ENCODE measurements at regions not wholly inside any gene's neighbourhood (a gene's known extent, or its start where the extent isn't known, plus 50 kb on each side); places are given as distances from the start of the nearest gene placed in this dataset.

DNA sequence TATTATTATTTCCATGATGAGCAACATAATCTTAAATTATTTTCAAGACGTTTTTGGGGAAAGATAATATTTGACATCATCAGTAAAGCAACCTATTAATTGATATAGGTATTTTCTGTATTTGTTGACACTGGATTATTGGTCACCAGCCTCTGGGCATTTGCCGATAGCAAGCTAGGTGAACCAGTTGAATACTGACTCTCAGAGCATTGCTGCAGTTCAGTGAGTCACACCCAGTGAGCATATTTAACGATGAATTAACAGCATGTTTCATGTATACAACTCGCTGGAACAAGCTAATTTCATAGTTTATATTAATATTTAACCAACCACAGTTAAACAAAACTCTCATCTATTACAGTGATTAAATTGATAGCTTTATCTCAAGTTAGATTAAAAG lies 1006.0 kb upstream of the DIAPH2 start:
- no peak overlapping the region for H4K8ac ChIP-seq (ENCODE audit: extremely low read depth, insufficient read depth, low read length)
- H3K9ac ChIP-seq (replicated peaks in 1 of 4; ENCODE audit: extremely low read depth in 1 of 4, low read depth in 3 of 4, low read length in 3 of 4): no peak overlapping the region
- no peaks in the 10 kb centered on the region for H3K27me3 ChIP-seq (replicated peaks in 1 of 4; ENCODE audit: control insufficient read depth in 3 of 4, extremely low read depth in 1 of 4, insufficient read depth in 3 of 4, low read length in 3 of 4)
- no peak overlapping the region for H3K4me3 ChIP-seq (ENCODE audit: extremely low read depth in 1 of 4, insufficient read depth in 2 of 4, low read depth in 3 of 4, low read length in 4 of 4)
- no peak overlapping the region for H2BK20ac ChIP-seq (ENCODE audit: low read length)
- H3K27ac ChIP-seq (ENCODE audit: low read depth, low read length): no peak overlapping the region
- H2BK12ac ChIP-seq (ENCODE audit: low read depth, low read length): no peak overlapping the region
- H3K9me3 ChIP-seq (ENCODE audit: insufficient read depth in 2 of 2, low read depth in 1 of 2, low read length in 1 of 2): no peaks in the 10 kb centered on the region
- H3K4ac ChIP-seq (replicated peaks; ENCODE audit: insufficient read length, low read depth, low read length): no peak overlapping the region
- no peak overlapping the region for H3K4me2 ChIP-seq (ENCODE audit: insufficient read depth in 1 of 2, low read depth in 2 of 2, low read length in 2 of 2)
- POLR2A ChIA-PET (ENCODE audit: partially characterized antibody): no interaction called here
- H3K18ac ChIP-seq (ENCODE audit: extremely low read depth, low read length): no peak overlapping the region
- no peaks in the 10 kb centered on the region for H3K36me3 ChIP-seq (ENCODE audit: control insufficient read depth in 2 of 4, insufficient read depth in 4 of 4, low read length in 3 of 4)
- no peak overlapping the region for H3K23ac ChIP-seq (ENCODE audit: insufficient read length)
- H3K23me2 ChIP-seq (ENCODE audit: low read depth, low read length): no peaks in the 10 kb centered on the region
- no peak overlapping the region for H2BK120ac ChIP-seq (replicated peaks; ENCODE audit: low read depth, low read length)
- no peak overlapping the region for H2BK5ac ChIP-seq (ENCODE audit: low read depth, low read length)
- no peak overlapping the region for H2AK5ac ChIP-seq (ENCODE audit: low read depth, low read length)
- no peak overlapping the region for H3K14ac ChIP-seq (ENCODE audit: insufficient read length)
- DNase-seq (ENCODE audit: low read depth in 1 of 2, low spot score in 2 of 2): no peak
- CTCF ChIA-PET (ENCODE audit: partially characterized antibody): no interaction called here
- no peak overlapping the region for H3K56ac ChIP-seq (replicated peaks; ENCODE audit: insufficient read length, low read depth, low read length)
- WGBS, 2 experiments (ENCODE audit: extremely low coverage in 1 of 2, insufficient coverage in 1 of 2, insufficient read length in 1 of 2, insufficient replicate concordance in 2 of 2, low coverage in 1 of 2, low lambda C conversion rate in 2 of 2, missing lambda C conversion rate in 1 of 2): 82% methylated on average over 4 of the region's 4 CpGs; no CpG with 5 or more reads in 1 of the 2 experiments
- H3K4me1 ChIP-seq (replicated peaks in 1 of 4; ENCODE audit: control insufficient read depth in 3 of 4, insufficient read depth in 4 of 4, low read length in 3 of 4): no peaks in the 10 kb centered on the region
- no peak overlapping the region for H2BK15ac ChIP-seq (ENCODE audit: low read length)
- H4K91ac ChIP-seq (replicated peaks; ENCODE audit: insufficient read length, low read length): no peak overlapping the region
- no peaks in the 10 kb centered on the region for H4K20me1 ChIP-seq (replicated peaks in 1 of 2; ENCODE audit: control insufficient read depth in 1 of 2, insufficient read depth in 2 of 2, low read length in 2 of 2)
- no peak overlapping the region for H2AFZ ChIP-seq (ENCODE audit: low read length)
- H4K5ac ChIP-seq (ENCODE audit: insufficient read length, low read depth, low read length): no peak overlapping the region
- H3K79me1 ChIP-seq (ENCODE audit: low read depth, low read length): no peaks in the 10 kb centered on the region
- no peak for FAIRE-seq
- no peaks in the 10 kb centered on the region for H3K79me2 ChIP-seq (ENCODE audit: control insufficient read depth in 1 of 2, insufficient read depth in 2 of 2, low read length in 2 of 2)
- TF ChIP-seq YY1 (IDR thresholded peaks at IDR 0.05; ENCODE audit: low read depth, low read length) (no peak), RXRA (IDR thresholded peaks at IDR 0.05; ENCODE audit: insufficient read depth, low read depth, low read length) (no peak), TAF1 (IDR thresholded peaks at IDR 0.05; ENCODE audit: low read depth, low read length) (no peak), KDM4A (IDR thresholded peaks at IDR 0.05; ENCODE audit: low read depth, low read length, severe bottlenecking) (no peak), ATF2 (IDR thresholded peaks at IDR 0.05; ENCODE audit: low read length) (no peak), EZH2 (IDR thresholded peaks at IDR 0.05; ENCODE audit: low read depth, low read length, severe bottlenecking) (no peak), ASH2L (IDR thresholded peaks at IDR 0.05; ENCODE audit: low read length) (no peak), EP300 (IDR thresholded peaks at IDR 0.05; ENCODE audit: borderline replicate concordance in 1 of 2, low read depth in 2 of 2, low read length in 2 of 2) (no peak), SUZ12 (IDR thresholded peaks at IDR 0.05; ENCODE audit: low read length) (no peak), MAFK (IDR thresholded peaks at IDR 0.05; ENCODE audit: low read depth, low read length) (no peak), SIN3A (conservative IDR thresholded peaks at IDR 0.05 in 1 of 2, IDR thresholded peaks at IDR 0.05 in 1 of 2; ENCODE audit: low read depth in 1 of 2, low read length in 2 of 2) (no peak), PHF8 (conservative IDR thresholded peaks at IDR 0.05; ENCODE audit: low read depth, low read length) (no peak), FOSL1 (IDR thresholded peaks at IDR 0.05; ENCODE audit: insufficient read depth, low read depth, low read length) (no peak)

All from H1 (cell line).